ENCODE measurements at regions not wholly inside any gene's neighbourhood (a gene's known extent, or its start where the extent isn't known, plus 50 kb on each side); places are given as distances from the start of the nearest gene placed in this dataset.

DNA sequence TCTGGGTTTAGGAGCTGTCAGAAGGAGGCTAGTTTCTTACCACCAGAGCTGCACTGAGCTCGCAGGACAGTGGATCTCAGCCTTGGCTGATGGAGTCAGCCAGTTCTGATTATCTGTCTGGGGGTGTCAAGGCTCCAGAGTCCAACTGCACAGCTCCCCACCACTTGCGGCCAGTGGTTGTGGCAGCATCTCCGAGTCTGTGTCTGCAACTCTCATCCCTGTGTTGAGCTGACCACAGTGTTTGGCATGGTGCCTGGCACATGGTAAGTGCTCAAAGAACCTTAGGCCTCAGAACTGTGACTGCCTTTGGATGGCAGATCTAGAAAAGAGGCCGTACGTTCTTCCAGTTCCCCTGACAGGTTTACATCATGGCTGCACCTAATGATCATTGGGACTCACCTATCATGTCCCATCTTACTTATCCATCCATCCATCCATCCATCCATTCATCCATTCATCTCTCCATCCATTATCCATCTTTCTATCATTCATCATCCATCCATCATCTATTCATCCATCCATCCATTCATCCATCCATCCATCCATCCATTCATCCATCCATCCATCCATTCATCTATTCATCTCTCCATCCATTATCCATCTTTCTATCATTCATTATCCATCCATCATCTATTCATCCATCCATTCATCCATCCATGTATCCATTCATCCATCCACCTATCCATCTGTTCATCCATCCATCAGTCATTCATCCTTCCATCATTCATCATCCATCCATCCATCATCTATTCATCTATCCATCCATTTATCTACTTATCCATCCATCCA, 114.5 kb downstream of the CRYAA start:
- no peak for DNase-seq (ENCODE audit: low read depth)
- TF ChIP-seq, protein P1, sequence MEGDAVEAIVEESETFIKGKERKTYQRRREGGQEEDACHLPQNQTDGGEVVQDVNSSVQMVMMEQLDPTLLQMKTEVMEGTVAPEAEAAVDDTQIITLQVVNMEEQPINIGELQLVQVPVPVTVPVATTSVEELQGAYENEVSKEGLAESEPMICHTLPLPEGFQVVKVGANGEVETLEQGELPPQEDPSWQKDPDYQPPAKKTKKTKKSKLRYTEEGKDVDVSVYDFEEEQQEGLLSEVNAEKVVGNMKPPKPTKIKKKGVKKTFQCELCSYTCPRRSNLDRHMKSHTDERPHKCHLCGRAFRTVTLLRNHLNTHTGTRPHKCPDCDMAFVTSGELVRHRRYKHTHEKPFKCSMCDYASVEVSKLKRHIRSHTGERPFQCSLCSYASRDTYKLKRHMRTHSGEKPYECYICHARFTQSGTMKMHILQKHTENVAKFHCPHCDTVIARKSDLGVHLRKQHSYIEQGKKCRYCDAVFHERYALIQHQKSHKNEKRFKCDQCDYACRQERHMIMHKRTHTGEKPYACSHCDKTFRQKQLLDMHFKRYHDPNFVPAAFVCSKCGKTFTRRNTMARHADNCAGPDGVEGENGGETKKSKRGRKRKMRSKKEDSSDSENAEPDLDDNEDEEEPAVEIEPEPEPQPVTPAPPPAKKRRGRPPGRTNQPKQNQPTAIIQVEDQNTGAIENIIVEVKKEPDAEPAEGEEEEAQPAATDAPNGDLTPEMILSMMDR (IDR thresholded peaks at IDR 0.05; ENCODE audit: insufficient read depth, low read length): no peak
- no peak overlapping the region for H3K4me3 ChIP-seq (ENCODE audit: low read depth, low read length)

DNA sequence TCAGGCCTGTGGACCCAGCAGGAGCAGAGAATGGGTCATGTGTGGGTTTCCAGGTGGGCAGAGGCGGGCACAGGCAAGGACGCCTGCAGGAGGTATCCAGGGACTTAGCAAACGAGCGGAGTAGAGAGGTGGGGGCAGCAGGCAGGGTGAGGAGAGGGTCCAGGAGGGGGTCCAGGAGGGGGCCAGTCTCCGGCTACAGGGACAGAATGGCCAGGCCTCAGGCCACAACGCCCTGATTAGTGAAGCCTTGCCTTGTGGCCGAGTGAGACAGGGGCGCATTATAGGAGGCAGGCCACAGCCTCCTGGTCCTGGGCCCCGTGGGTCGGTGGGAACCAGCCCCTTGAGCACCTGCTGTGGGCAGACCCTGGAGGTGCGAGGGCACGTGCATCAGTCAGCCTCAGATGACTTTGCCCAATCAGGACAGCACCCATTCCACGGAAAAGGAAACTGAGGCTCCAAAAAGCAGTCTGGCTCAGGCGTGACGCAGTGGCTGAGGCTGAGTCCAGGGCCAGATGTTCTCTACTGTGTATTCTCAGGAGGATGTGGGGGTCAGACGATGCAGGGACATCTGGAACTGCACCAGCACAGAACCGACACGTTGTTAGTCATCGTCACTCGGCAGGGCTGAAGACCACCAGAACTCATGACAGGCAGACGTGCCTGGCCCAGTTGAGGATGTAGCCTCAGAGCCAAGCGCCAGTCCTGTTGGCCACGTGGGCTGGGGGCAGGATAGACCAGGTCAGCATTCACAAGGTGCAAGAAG, 113.7 kb downstream of the CRYAA start:
- H3K4me3 ChIP-seq (ENCODE audit: low read depth, low read length): no peak overlapping the region
- no peak for DNase-seq (ENCODE audit: low read depth)
- TF ChIP-seq, protein P1 (IDR thresholded peaks at IDR 0.05; ENCODE audit: insufficient read depth, low read length): no peak

- DNase-seq (ENCODE audit: low read depth): no peak
- TF ChIP-seq, protein P1 (IDR thresholded peaks at IDR 0.05; ENCODE audit: insufficient read depth, low read length): no peak
Observed at GRCh38 chr21:43281661-43282357, 113.0 kb downstream of the CRYAA start.

DNA sequence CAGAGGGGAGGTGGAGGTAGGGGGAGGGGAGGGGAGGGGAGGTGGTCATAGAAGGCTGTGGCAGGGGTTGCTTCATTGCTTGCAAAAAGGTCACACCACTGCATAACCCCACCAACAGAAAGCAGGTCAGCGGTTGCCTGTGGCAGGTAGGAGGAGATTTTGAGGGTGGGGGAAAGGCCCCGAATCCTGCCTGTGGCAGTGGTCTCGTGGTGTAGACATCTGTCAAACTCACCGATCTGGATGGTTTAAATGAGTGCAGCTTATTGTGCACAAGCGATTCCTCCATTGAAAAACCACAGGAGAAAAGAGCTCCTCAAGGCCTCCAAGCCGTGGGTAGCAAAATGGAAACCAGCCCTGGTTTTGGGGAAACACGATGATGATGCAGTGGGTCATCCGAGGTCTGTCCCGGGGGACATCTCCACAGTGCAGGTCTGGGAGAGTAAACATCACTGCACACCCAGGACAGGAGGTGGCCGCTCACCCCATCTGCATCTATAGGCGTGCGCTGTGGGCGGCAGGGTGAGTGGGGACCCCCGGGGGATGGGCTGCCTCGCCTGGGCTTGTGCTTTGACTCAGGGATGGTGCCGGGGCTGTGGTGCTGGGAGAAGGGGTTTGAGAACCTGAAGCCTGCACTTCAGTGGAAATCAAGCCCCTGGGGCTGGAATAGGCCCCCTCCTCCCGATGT, 112.3 kb downstream of the CRYAA start:
- TF ChIP-seq, protein P1 (IDR thresholded peaks at IDR 0.05; ENCODE audit: insufficient read depth, low read length): no peak
- DNase-seq (ENCODE audit: low read depth): no peak
- H3K4me3 ChIP-seq (ENCODE audit: low read depth, low read length): no peak overlapping the region

More at GRCh38 chr21:43281661-43282357, 113.0 kb downstream of the CRYAA start:
- H3K4me3 ChIP-seq (ENCODE audit: low read depth, low read length): no peak overlapping the region

DNA sequence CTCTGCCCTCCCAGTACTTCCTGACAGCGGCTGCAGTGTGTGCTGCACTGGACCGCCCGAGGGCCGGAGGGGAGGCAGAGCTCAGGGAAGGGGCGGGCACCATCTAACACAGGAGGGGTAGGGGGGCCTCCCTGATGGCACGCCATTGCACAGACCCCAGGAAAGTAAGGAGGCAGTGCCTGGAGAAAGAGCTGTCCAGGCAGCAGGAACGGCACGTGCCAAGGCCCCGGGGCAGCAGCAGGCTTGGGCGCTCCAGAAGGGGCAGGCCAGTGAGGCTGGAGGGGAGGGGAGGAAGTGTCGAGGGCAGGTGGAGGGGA, 110.7 kb downstream of the CRYAA start:
- TF ChIP-seq, protein P1 (IDR thresholded peaks at IDR 0.05; ENCODE audit: insufficient read depth, low read length): no peak
- DNase-seq (ENCODE audit: low read depth): no peak
- no peak overlapping the region for H3K4me3 ChIP-seq (ENCODE audit: low read depth, low read length)

GRCh38 chr21:43278766-43279577, 110.2 kb downstream of the CRYAA start:
- TF ChIP-seq, protein P1 (IDR thresholded peaks at IDR 0.05; ENCODE audit: insufficient read depth, low read length): no peak
- no peak for DNase-seq (ENCODE audit: low read depth)
- no peak overlapping the region for H3K4me3 ChIP-seq (ENCODE audit: low read depth, low read length)

All from fibroblast of the aortic adventitia (primary cell).